Keratinocyte (primary cell): ENCODE measurements at regions not wholly inside any gene's neighbourhood (a gene's known extent, or its start where the extent isn't known, plus 50 kb on each side); places are given as distances from the start of the nearest gene placed in this dataset.
"Not testable (repeated sequence)": the region's sequence is repeated elsewhere in the genome, so short reads cannot be mapped to it uniquely, and the experiment has no call there.

Experiments
- DNase-seq: peaks from one replicate; pipeline ENCODE4 v3.0.0-alpha.2; 2011; ENCODE audit warnings: low read depth, missing footprints, low spot score
- FAIRE-seq: peaks from 2 replicates; lab custom pipeline; 2011; peaks lifted over from hg19 to GRCh38; lab: Jason Lieb, UNC
- H2AFZ ChIP-seq: 2 replicates; pipeline ENCODE4 v1.6.0; 2012; ENCODE audit warnings: low read length, control low read depth, inconsistent platforms; ENCODE audit not compliant: control insufficient read depth
- H3K27ac ChIP-seq: 2 replicates; pipeline ENCODE4 v1.5.1; 2011; ENCODE audit warnings: low read length; ENCODE audit not compliant: control insufficient read depth, insufficient read depth
- H3K27me3 ChIP-seq: 3 replicates; pipeline ENCODE4 v1.6.0; 2011; ENCODE audit warnings: low read length; ENCODE audit not compliant: control insufficient read depth, insufficient read depth; ENCODE audit errors: extremely low read depth
- H3K36me3 ChIP-seq, 2 experiments: 2 replicates in 1 of 2; 3 replicates in 1 of 2; pipeline ENCODE4 v1.5.1; 2011; ENCODE audit warnings: low read length in 2 of 2, mild to moderate bottlenecking in 1 of 2; ENCODE audit not compliant: control insufficient read depth in 2 of 2, insufficient read depth in 2 of 2; ENCODE audit errors: extremely low read depth in 1 of 2
- H3K4me1 ChIP-seq: 3 replicates; pipeline ENCODE4 v1.5.1; 2011; ENCODE audit warnings: low read length; ENCODE audit not compliant: control insufficient read depth, insufficient read depth; ENCODE audit errors: extremely low read depth
- H3K4me2 ChIP-seq: 3 replicates; pipeline ENCODE4 v1.6.0; 2011; ENCODE audit warnings: low read depth, low read length; ENCODE audit not compliant: control insufficient read depth, insufficient read depth; ENCODE audit errors: extremely low read depth
- H3K4me3 ChIP-seq, 3 experiments: fragments of 200-600 bp in 1 of 3; sonication (generic) in 1 of 3; 2 replicates in 2 of 3; 3 replicates in 1 of 3; pipeline ENCODE4 v1.5.1; 2011 to 2016; ENCODE audit warnings: low read length in 3 of 3, mild to moderate bottlenecking in 3 of 3, control low read depth in 2 of 3, inconsistent platforms in 1 of 3, low read depth in 1 of 3, mixed read lengths in 1 of 3, mixed run types in 1 of 3, moderate library complexity in 1 of 3; ENCODE audit not compliant: control insufficient read depth in 2 of 3, insufficient read depth in 2 of 3; ENCODE audit errors: extremely low read depth in 1 of 3
- H3K79me2 ChIP-seq: 2 replicates; pipeline ENCODE4 v1.6.0; 2012; ENCODE audit warnings: low read length; ENCODE audit not compliant: control insufficient read depth, insufficient read depth
- H3K9ac ChIP-seq: 3 replicates; pipeline ENCODE4 v1.6.0; 2011; ENCODE audit warnings: low read length; ENCODE audit not compliant: control insufficient read depth, insufficient read depth; ENCODE audit errors: extremely low read depth
- H3K9me1 ChIP-seq: 3 replicates; pipeline ENCODE4 v1.6.0; 2011; ENCODE audit warnings: low read length; ENCODE audit not compliant: control insufficient read depth, insufficient read depth; ENCODE audit errors: extremely low read depth
- H3K9me3 ChIP-seq: 2 replicates; pipeline ENCODE4 v1.5.1; 2012; ENCODE audit warnings: low read depth, low read length; ENCODE audit not compliant: control insufficient read depth
- H4K20me1 ChIP-seq: 3 replicates; pipeline ENCODE4 v1.6.0; 2011; ENCODE audit warnings: low read length; ENCODE audit not compliant: control insufficient read depth, insufficient read depth; ENCODE audit errors: extremely low read depth
- EZH2 ChIP-seq: IDR thresholded peaks from one replicate; pipeline ENCODE4 v1.6.1; 2012; ENCODE audit warnings: inconsistent platforms, mild to moderate bottlenecking, low read length, moderate library complexity
- dilution Hi-C: fragments of 300-500 bp; cut with MboI; formaldehyde crosslinking; loops from one replicate; pipeline ENCODE4 v1.7.0; 2020; ENCODE audit warnings: low sequenced_read_pairs; ENCODE audit not compliant: extremely low pct_ligation_motif_present
- TF ChIP-seq, protein P1 (sequence below), 3 experiments: IDR thresholded peaks in 1 of 3; conservative IDR thresholded peaks in 1 of 3; optimal IDR thresholded peaks in 1 of 3; 2 replicates in 2 of 3; 3 replicates in 1 of 3; pipeline versions ENCODE3 to v1.5.1; 2011; ENCODE audit warnings: low read length in 3 of 3, mild to moderate bottlenecking in 3 of 3, moderate library complexity in 2 of 3, control low read depth in 1 of 3, inconsistent platforms in 1 of 3; ENCODE audit not compliant: insufficient read depth in 2 of 3; ENCODE audit errors: extremely low read depth in 1 of 3

DNA sequence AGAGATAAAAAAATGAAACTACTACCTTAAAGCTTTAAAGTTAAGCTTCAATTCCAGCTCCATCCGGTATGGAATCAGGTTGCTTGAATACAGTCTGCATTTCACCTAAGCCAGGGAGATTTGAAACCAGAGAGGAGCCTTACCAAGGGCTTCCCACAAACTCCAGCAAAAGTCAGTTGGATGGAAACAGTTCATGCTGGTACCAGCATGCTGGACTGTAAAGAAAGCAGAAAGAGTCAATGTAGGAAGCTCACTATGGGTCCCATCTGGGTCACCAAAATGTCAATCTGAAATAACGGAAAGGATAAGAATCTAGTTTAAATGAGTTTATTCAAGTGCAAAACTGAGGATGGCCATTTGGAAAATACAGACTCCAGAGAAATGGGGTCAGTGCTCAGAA lies 65.3 kb downstream of the CDO1 start:
- Histone ChIP-seq H3K9ac (no peak overlapping the region), H3K36me3 (no peaks in the 10 kb centered on the region), H3K9me1 (no peaks in the 10 kb centered on the region), H3K27ac (no peak overlapping the region), H3K9me3 (no peaks in the 10 kb centered on the region), H2AFZ (no peak overlapping the region), H3K4me2 (no peak overlapping the region), H3K4me3 (no peak overlapping the region), H4K20me1 (no peaks in the 10 kb centered on the region), H3K79me2 (no peaks in the 10 kb centered on the region), H3K4me1 (no peaks in the 10 kb centered on the region), H3K27me3 (no peaks in the 10 kb centered on the region)
- no peak for FAIRE-seq
- no peak for DNase-seq
- dilution Hi-C loops, result no loop called here
- TF ChIP-seq, protein P1, sequence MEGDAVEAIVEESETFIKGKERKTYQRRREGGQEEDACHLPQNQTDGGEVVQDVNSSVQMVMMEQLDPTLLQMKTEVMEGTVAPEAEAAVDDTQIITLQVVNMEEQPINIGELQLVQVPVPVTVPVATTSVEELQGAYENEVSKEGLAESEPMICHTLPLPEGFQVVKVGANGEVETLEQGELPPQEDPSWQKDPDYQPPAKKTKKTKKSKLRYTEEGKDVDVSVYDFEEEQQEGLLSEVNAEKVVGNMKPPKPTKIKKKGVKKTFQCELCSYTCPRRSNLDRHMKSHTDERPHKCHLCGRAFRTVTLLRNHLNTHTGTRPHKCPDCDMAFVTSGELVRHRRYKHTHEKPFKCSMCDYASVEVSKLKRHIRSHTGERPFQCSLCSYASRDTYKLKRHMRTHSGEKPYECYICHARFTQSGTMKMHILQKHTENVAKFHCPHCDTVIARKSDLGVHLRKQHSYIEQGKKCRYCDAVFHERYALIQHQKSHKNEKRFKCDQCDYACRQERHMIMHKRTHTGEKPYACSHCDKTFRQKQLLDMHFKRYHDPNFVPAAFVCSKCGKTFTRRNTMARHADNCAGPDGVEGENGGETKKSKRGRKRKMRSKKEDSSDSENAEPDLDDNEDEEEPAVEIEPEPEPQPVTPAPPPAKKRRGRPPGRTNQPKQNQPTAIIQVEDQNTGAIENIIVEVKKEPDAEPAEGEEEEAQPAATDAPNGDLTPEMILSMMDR (optimal IDR thresholded peaks at IDR 0.05 in 1 of 3, IDR thresholded peaks at IDR 0.05 in 1 of 3, conservative IDR thresholded peaks at IDR 0.05 in 1 of 3; ENCODE audit: extremely low read depth in 1 of 3, insufficient read depth in 2 of 3, low read length in 3 of 3), result no peak
- no peak for TF ChIP-seq EZH2

DNA sequence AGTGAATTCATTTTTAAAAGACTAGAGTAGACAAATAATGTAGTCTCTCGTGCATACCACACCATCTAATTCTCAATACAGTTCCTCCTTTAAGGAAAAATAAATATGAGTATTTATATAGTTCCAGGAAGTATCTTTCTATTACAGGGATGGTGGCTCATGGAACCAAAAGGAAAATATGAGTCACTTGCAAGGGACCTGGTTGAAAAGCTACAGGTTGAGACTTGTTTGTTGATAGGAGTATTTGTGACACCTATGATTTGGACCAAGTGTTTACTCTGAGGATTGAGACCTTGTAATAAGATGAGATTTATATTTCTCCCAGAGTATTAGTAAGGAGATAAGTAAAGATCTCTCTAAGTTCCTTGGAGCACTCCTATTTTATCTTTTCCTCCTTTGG lies 67.4 kb downstream of the CDO1 start:
- no peaks in the 10 kb centered on the region for H3K27me3 ChIP-seq
- no peaks in the 10 kb centered on the region for H3K79me2 ChIP-seq
- H3K4me2 ChIP-seq, result no peak overlapping the region
- H3K4me3 ChIP-seq, result no peak overlapping the region
- no peak overlapping the region for H3K9ac ChIP-seq
- dilution Hi-C loops, result no loop called here
- H3K36me3 ChIP-seq, result no peaks in the 10 kb centered on the region
- no peaks in the 10 kb centered on the region for H3K9me3 ChIP-seq
- H3K27ac ChIP-seq, result no peak overlapping the region
- FAIRE-seq, result no peak
- no peaks in the 10 kb centered on the region for H3K9me1 ChIP-seq
- no peak for TF ChIP-seq EZH2
- TF ChIP-seq, protein P1 (optimal IDR thresholded peaks at IDR 0.05 in 1 of 3, IDR thresholded peaks at IDR 0.05 in 1 of 3, conservative IDR thresholded peaks at IDR 0.05 in 1 of 3; ENCODE audit: extremely low read depth in 1 of 3, insufficient read depth in 2 of 3, low read length in 3 of 3), result no peak
- no peak for DNase-seq
- no peaks in the 10 kb centered on the region for H4K20me1 ChIP-seq
- H2AFZ ChIP-seq, result no peak overlapping the region
- no peaks in the 10 kb centered on the region for H3K4me1 ChIP-seq

DNA sequence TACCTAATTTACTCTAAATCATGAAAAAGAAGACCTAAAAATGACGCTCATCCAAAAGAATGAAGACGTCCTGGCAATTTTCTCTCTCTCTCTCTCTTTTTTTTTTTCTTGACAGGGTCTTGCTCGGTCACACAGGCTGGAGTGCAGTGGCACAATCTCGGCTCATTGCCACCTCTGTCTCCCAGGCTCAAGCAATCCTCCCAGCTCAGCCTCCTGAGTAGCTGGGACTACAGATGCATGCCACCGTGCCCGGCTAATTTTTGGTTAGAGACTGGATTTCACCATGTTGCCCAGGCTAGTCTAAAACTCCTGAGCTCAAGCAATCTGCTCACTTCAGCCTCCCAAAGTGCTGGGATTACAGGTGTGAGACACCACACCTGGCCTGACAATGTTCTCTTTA lies 77.2 kb downstream of the CDO1 start:
- FAIRE-seq, H3K4me2 ChIP-seq, H4K20me1 ChIP-seq, H3K4me1 ChIP-seq, H3K79me2 ChIP-seq, H3K27ac ChIP-seq, DNase-seq, H3K4me3 ChIP-seq, H3K36me3 ChIP-seq, H2AFZ ChIP-seq, dilution Hi-C loops, H3K9me1 ChIP-seq, H3K9me3 ChIP-seq, H3K9ac ChIP-seq: not testable (repeated sequence)
- H3K27me3 ChIP-seq, result peaks cover 14% of the 10 kb centered on the region
